HepG2 (cell line): ENCODE measurements at regions not wholly inside any gene's neighbourhood (a gene's known extent, or its start where the extent isn't known, plus 50 kb on each side); places are given as distances from the start of the nearest gene placed in this dataset.

Source experiments
- CTCF ChIP-seq: sonication (generic); formaldehyde crosslinking; IDR thresholded peaks from 2 replicates; pipeline ENCODE4 v1.5.0; 2020; ENCODE audit warnings: mild to moderate bottlenecking, missing genetic modification reagents, moderate library complexity
- GFI1 ChIP-seq: sonication (generic); formaldehyde crosslinking; IDR thresholded peaks from 2 replicates; pipeline ENCODE4 v1.5.0; 2020; ENCODE audit warnings: missing genetic modification reagents, mild to moderate bottlenecking, borderline replicate concordance
- JUN ChIP-seq: sonication (generic); formaldehyde crosslinking; IDR thresholded peaks from 2 replicates; pipeline ENCODE4 v1.4.0; 2020; ENCODE audit warnings: mild to moderate bottlenecking, missing genetic modification reagents
- KAT7 ChIP-seq: IDR thresholded peaks from 2 replicates; pipeline ENCODE4 v1.6.1; 2018; ENCODE audit warnings: borderline replicate concordance, missing compliant biosample characterization
- MAFF ChIP-seq: IDR thresholded peaks from 2 replicates; pipeline ENCODE4 v1.6.1; 2011; ENCODE audit warnings: low read depth, low read length, improper control_type of control experiment
- NR3C1 ChIP-seq: sonication (generic); formaldehyde crosslinking; IDR thresholded peaks from 2 replicates; pipeline ENCODE4 v1.4.0; 2020; ENCODE audit warnings: missing genetic modification reagents
- PHF5A ChIP-seq: IDR thresholded peaks from one replicate; pipeline ENCODE4 v1.6.1; 2018; ENCODE audit warnings: low read depth, missing genetic modification reagents; ENCODE audit not compliant: unreplicated experiment
- PREB ChIP-seq: sonication (generic); formaldehyde crosslinking; IDR thresholded peaks from 2 replicates; pipeline ENCODE4 v1.4.0; 2020; ENCODE audit warnings: missing genetic modification reagents
- TCF7 ChIP-seq: sonication (generic); IDR thresholded peaks from 2 replicates; pipeline ENCODE4 v1.6.1; 2016; ENCODE audit warnings: antibody characterized with exemption, low read depth
- TSC22D2 ChIP-seq: sonication (generic); formaldehyde crosslinking; IDR thresholded peaks from 2 replicates; pipeline ENCODE4 v1.5.1; 2020; ENCODE audit warnings: missing genetic modification reagents, mild to moderate bottlenecking, borderline replicate concordance
- ZFP91 ChIP-seq: sonication (generic); formaldehyde crosslinking; IDR thresholded peaks from 2 replicates; pipeline ENCODE4 v1.9.0; 2022; ENCODE audit warnings: missing genetic modification reagents, mild to moderate bottlenecking, borderline replicate concordance
- ZNF574 ChIP-seq: sonication (generic); formaldehyde crosslinking; IDR thresholded peaks from 2 replicates; pipeline ENCODE4 v1.4.0; 2020; ENCODE audit warnings: missing genetic modification reagents
- ZNF761 ChIP-seq: sonication (generic); formaldehyde crosslinking; conservative IDR thresholded peaks from 2 replicates; pipeline ENCODE4 v1.4.0; 2020; ENCODE audit warnings: mild to moderate bottlenecking, missing genetic modification reagents

GRCh38 chr4:46462733-46463132 is 72.8 kb upstream of the GABRA2 start:
- no peak for TF ChIP-seq TCF7
- TF ChIP-seq PREB (CRISPR knock-in tag) = no peak
- TF ChIP-seq CTCF = no peak
- no peak for TF ChIP-seq KAT7 (CRISPR knock-in tag)
- no peak for TF ChIP-seq PHF5A
- TF ChIP-seq GFI1 = no peak
- TF ChIP-seq ZNF574 (CRISPR knock-in tag) = no peak
- no peak for TF ChIP-seq NR3C1 (CRISPR knock-in tag)
- no peak for TF ChIP-seq ZNF761 (CRISPR knock-in tag)
- TF ChIP-seq TSC22D2 (CRISPR knock-in tag) = no peak
- no peak for TF ChIP-seq MAFF
- TF ChIP-seq JUN (CRISPR knock-in tag) = no peak
- no peak for TF ChIP-seq ZFP91
